Kidney (tissue), 13 donors: ENCODE measurements at regions not wholly inside any gene's neighbourhood (a gene's known extent, or its start where the extent isn't known, plus 50 kb on each side); places are given as distances from the start of the nearest gene placed in this dataset.

Experiments
- DNase-seq, 5 donors: peaks; one replicate each; pipeline ENCODE4 v3.0.0-alpha.2; 2013 to 2020
- FAIRE-seq: peaks from 2 replicates; lab custom pipeline; 2012; peaks lifted over from hg19 to GRCh38; lab: Jason Lieb, UNC
- H3K27ac ChIP-seq, 2 donors: one replicate each; pipeline ENCODE4 v1.7.0; 2013; ENCODE audit warnings: low read depth in 2 of 2, low read length in 2 of 2, inconsistent platforms in 1 of 2
- H3K27me3 ChIP-seq: one replicate; pipeline ENCODE4 v1.7.1; 2013; ENCODE audit warnings: low read length, inconsistent platforms; ENCODE audit not compliant: control insufficient read depth, insufficient read depth
- H3K36me3 ChIP-seq, 3 donors: one replicate each; pipeline versions ENCODE4 v1.7.0 to v1.7.1; 2013; ENCODE audit warnings: low read length in 3 of 3, control low read depth in 1 of 3, inconsistent platforms in 1 of 3; ENCODE audit not compliant: insufficient read depth in 3 of 3, control insufficient read depth in 2 of 3
- H3K4me1 ChIP-seq, 3 donors: one replicate each; pipeline versions ENCODE4 v1.7.0 to v1.7.1; 2013; ENCODE audit warnings: low read length in 3 of 3, inconsistent platforms in 1 of 3, low read depth in 1 of 3; ENCODE audit not compliant: control insufficient read depth in 2 of 3, insufficient read depth in 2 of 3
- H3K4me3 ChIP-seq, 3 donors: one replicate each; pipeline versions ENCODE4 v1.7.0 to v1.8.1; 2013; ENCODE audit warnings: low read length in 3 of 3, control low read depth in 1 of 3, inconsistent platforms in 1 of 3
- H3K9ac ChIP-seq, 3 donors: one replicate each; pipeline versions ENCODE4 v1.7.0 to v1.7.1; 2013; ENCODE audit warnings: low read length in 3 of 3, control low read depth in 1 of 3, inconsistent platforms in 1 of 3
- H3K9me3 ChIP-seq, 3 donors: one replicate each; pipeline versions ENCODE4 v1.7.0 to v1.7.1; 2013; ENCODE audit warnings: low read length in 3 of 3, control low read depth in 1 of 3, inconsistent platforms in 1 of 3; ENCODE audit not compliant: control insufficient read depth in 2 of 3, insufficient read depth in 1 of 3
- intact Hi-C: fragments of 100-400 bp; cut with DNase I; formaldehyde crosslinking; loops from one replicate; pipeline ENCODE4 v1.11.1; 2022
- TF ChIP-seq, protein P1 (sequence below): IDR thresholded peaks from 3 replicates; pipeline ENCODE4 v1.5.1; 2012; ENCODE audit warnings: mild to moderate bottlenecking, moderate library complexity, borderline replicate concordance; ENCODE audit not compliant: insufficient read depth; ENCODE audit errors: extremely low read depth
- donor health status: control.
- donor health status: control.
- donor health status: control.
- donor health status: control.
- donor health status: control.
- donor health status: DM: yes; HTN: yes; CAD: no.
- donor health status: Normal renal cell carcinoma (clear cell type).

DNA sequence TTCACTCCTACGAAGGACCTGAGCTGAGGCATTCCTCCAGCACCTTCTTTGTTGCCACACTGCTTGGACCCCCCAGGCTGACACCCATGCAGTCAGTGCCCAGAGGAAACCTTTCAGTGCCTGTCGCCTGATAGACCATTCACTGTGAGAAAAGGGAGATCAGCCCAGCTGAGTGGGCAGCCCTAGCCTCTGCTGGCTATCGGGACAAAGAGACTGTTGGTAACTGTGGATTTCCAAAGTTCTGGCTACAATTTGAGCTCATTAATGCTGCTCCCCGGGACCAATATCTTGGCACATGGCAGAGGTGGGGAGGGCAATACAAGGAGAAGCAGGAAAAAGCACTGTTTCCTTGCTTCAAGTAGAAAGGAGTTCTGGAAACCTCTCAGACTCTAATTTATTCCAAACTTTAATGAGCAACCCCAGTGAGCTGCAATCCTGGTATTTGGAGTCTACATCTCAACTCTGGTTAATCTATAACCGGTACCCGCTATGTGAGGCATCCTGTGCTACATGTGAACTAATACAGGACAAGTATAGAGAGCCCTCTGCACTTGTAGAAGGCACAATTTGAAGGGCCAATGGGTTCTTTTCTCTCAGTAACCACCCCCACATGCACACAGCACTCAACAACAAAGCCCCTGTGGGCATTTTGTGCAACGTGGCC is 200.7 kb upstream of the NCAM1 start:
- TF ChIP-seq, protein P1, sequence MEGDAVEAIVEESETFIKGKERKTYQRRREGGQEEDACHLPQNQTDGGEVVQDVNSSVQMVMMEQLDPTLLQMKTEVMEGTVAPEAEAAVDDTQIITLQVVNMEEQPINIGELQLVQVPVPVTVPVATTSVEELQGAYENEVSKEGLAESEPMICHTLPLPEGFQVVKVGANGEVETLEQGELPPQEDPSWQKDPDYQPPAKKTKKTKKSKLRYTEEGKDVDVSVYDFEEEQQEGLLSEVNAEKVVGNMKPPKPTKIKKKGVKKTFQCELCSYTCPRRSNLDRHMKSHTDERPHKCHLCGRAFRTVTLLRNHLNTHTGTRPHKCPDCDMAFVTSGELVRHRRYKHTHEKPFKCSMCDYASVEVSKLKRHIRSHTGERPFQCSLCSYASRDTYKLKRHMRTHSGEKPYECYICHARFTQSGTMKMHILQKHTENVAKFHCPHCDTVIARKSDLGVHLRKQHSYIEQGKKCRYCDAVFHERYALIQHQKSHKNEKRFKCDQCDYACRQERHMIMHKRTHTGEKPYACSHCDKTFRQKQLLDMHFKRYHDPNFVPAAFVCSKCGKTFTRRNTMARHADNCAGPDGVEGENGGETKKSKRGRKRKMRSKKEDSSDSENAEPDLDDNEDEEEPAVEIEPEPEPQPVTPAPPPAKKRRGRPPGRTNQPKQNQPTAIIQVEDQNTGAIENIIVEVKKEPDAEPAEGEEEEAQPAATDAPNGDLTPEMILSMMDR: no peak
- DNase-seq (peak in 2 of 5 donors; percentile 63 to 65), FAIRE-seq (no peak)
- Histone ChIP-seq H3K4me1 (peaks cover 0 to 11% (median 0%) of the 10 kb centered on the region in 3 donors), H3K9me3 (no peaks in the 10 kb centered on the region), H3K4me3 (no peak overlapping the region), H3K9ac (no peak overlapping the region), H3K27me3 (no peaks in the 10 kb centered on the region), H3K36me3 (no peaks in the 10 kb centered on the region), H3K27ac (no peak overlapping the region)
- intact Hi-C loops: no loop called here

DNA sequence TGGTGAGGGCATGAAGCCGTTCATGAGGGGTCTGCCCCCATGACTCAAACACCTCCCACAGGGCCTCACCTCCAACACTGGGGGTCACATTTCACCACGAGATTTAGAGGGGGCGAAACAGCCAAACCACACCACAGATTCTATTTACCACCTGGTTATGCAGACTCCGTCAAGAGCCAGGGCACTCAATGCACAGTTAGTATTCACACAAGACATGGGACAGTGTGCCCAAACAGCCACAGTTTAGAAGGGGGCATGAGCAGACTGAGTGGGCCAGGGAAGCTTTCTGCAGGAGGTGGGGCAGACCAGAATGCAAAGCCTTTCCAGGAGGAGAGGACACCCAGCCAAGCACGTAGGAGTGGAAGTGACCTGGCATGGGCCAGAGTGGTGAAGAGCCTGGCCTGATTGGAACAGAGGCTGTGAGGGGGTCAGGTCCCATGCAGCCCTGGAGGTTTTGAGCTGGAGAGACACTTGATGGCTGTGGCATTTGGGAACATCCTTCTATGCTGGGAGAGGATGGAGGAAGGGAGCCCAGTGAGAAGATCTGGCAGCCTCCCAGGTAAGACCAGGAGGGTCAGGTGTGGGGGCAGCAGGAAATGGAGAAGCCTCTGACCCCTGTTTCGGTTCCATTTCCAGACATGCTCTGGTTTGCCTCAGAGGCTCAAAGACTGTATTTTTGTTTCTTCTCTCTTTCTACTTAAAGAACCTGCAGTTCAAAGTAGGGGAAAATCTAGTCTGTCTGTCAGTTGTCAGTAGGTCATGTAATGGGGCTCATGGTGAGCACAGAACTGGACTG is 199.1 kb upstream of the NCAM1 start:
- no peaks in the 10 kb centered on the region for H3K36me3 ChIP-seq
- H3K9ac ChIP-seq: no peak overlapping the region
- H3K4me3 ChIP-seq: no peak overlapping the region
- intact Hi-C loops: no loop called here
- peaks cover 0 to 11% (median 0%) of the 10 kb centered on the region in 3 donors for H3K4me1 ChIP-seq
- H3K27me3 ChIP-seq: no peaks in the 10 kb centered on the region
- FAIRE-seq (no peak), DNase-seq (no peak)
- TF ChIP-seq, protein P1: no peak
- no peak overlapping the region for H3K27ac ChIP-seq
- no peaks in the 10 kb centered on the region for H3K9me3 ChIP-seq

DNA sequence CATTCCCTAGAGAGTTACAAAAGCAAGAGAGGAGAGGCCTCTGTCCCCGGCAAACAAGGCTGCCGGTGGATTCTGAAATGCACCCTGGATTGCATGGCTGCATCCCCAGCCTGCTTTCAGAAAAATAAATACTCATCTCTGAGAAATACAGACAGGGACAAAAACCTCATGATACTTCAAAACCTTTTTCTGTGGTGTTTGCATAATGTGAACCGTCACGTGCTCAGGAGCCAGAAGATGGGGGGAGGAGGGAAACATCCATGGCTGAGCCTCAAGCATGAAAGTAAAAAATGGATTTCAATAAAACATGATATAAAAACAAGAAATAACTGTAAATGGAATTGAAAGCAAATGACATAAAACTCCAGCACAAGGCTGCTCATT is 198.5 kb upstream of the NCAM1 start:
- TF ChIP-seq, protein P1: no peak
- H3K4me3 ChIP-seq: no peak overlapping the region
- intact Hi-C loops: no loop called here
- H3K9ac ChIP-seq: no peak overlapping the region
- FAIRE-seq (no peak), DNase-seq (no peak)
- no peak overlapping the region for H3K27ac ChIP-seq
- H3K27me3 ChIP-seq: no peaks in the 10 kb centered on the region
- H3K36me3 ChIP-seq: no peaks in the 10 kb centered on the region
- no peaks in the 10 kb centered on the region for H3K9me3 ChIP-seq
- H3K4me1 ChIP-seq: peaks cover 0 to 11% (median 0%) of the 10 kb centered on the region in 3 donors
